Renal cortical epithelial cell (primary cell): ENCODE measurements at regions not wholly inside any gene's neighbourhood (a gene's known extent, or its start where the extent isn't known, plus 50 kb on each side); places are given as distances from the start of the nearest gene placed in this dataset.
A peak's percentile ranks its signal among the peaks of the same experiment; 100 is the strongest.
"Not testable (repeated sequence)": the region's sequence is repeated elsewhere in the genome, so short reads cannot be mapped to it uniquely, and the experiment has no call there.

Source experiments
- DNase-seq: peaks from one replicate; pipeline ENCODE4 v3.0.0-alpha.2; 2011; ENCODE audit warnings: low read depth

GRCh38 chrX:131893857-131894256 lies 129.2 kb upstream of the STK26 start:
- DNase-seq: not testable (repeated sequence)

- DNase-seq: peak; percentile 7
These were observed 128.1 kb upstream of the STK26 start for GRCh38 chrX:131894995-131895394.

GRCh38 chrX:131895807-131896206 lies 127.3 kb upstream of the STK26 start:
- DNase-seq: no peak

GRCh38 chrX:131901546-131901945 lies 121.6 kb upstream of the STK26 start:
- no peak for DNase-seq

- no peak for DNase-seq
These were observed 115.4 kb upstream of the STK26 start for GRCh38 chrX:131907488-131908314.

- DNase-seq: no peak
These were observed 112.5 kb upstream of the STK26 start for GRCh38 chrX:131910586-131910985.

- no peak for DNase-seq
These were observed 107.6 kb upstream of the STK26 start for GRCh38 chrX:131915488-131915887.

- no peak for DNase-seq
These were observed 105.5 kb upstream of the STK26 start for GRCh38 chrX:131917588-131917987.

GRCh38 chrX:131918839-131919238 lies 104.3 kb upstream of the STK26 start:
- no peak for DNase-seq

GRCh38 chrX:131923614-131924250 lies 99.4 kb upstream of the STK26 start:
- no peak for DNase-seq

GRCh38 chrX:131938749-131939148 lies 84.4 kb upstream of the STK26 start:
- no peak for DNase-seq

- no peak for DNase-seq
These were observed 81.1 kb upstream of the STK26 start for GRCh38 chrX:131942034-131942433.

GRCh38 chrX:131944936-131945902 lies 77.9 kb upstream of the STK26 start:
- no peak for DNase-seq

GRCh38 chrX:131951166-131951565 lies 71.9 kb upstream of the STK26 start:
- no peak for DNase-seq

GRCh38 chrX:131955099-131955777 lies 67.9 kb upstream of the STK26 start:
- DNase-seq: no peak

- no peak for DNase-seq
These were observed 64.4 kb upstream of the STK26 start for GRCh38 chrX:131958724-131959123.

GRCh38 chrX:131970347-131970746 lies 52.8 kb upstream of the STK26 start:
- no peak for DNase-seq
